ENCODE measurements at regions not wholly inside any gene's neighbourhood (a gene's known extent, or its start where the extent isn't known, plus 50 kb on each side); places are given as distances from the start of the nearest gene placed in this dataset.

DNA sequence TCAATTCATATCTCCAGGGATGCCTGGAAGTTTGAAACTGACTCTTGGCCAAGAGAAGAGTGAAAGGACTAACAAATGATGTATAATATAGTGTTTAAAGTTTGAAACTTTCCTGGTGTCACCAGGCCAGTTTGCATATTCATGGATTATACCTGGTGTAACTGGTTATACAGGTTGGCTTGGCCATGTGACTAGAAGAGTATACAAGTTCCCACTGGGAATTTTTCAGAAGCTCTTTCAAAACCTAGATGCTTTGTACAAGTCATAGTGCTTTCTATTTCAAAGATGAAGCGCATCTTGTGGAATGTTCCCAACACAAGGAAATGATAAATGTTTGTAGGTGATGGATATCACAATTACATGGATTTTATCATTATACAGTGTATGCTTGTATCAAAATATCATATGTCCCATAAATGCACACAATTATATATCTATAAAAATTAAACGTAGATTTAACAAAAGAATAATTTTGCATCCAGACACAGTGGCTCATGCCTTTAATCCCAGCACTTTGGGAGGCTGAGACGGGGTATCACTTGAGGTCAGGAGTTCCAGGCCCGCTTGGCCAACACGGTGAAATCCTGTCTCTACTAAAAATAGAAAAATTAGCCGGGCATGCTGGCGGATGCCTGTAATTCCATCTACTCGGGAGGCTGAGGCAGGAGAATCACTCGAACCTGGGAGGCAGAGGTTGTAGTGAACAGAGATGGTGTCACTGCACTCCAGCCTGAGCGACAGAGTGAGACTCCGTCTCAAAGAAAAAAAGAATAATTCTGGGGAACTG, 1420.2 kb downstream of the GRIK2 start:
- TF ChIP-seq CTCF (IDR thresholded peaks at IDR 0.05) = no peak
- TF ChIP-seq POLR2A (IDR thresholded peaks at IDR 0.05) = no peak
